SK-N-MC (cell line): ENCODE measurements at regions not wholly inside any gene's neighbourhood (a gene's known extent, or its start where the extent isn't known, plus 50 kb on each side); places are given as distances from the start of the nearest gene placed in this dataset.

Experiments
- DNase-seq: peaks from one replicate; pipeline ENCODE4 v3.0.0-alpha.2; 2011; ENCODE audit warnings: low read depth, low spot score
- H3K27ac ChIP-seq: fragments of 200-600 bp; sonication (generic); 2 replicates; pipeline ENCODE4 v1.5.1; 2016; ENCODE audit warnings: mixed run types
- H3K36me3 ChIP-seq: fragments of 200-600 bp; sonication (generic); 2 replicates; pipeline ENCODE4 v1.6.1; 2017; ENCODE audit warnings: antibody characterized with exemption, low read length, mixed read lengths; ENCODE audit not compliant: insufficient read depth
- H3K4me3 ChIP-seq: fragments of 200-600 bp; sonication (generic); 2 replicates; pipeline ENCODE4 v1.5.1; 2016
- H3K9ac ChIP-seq: fragments of 200-600 bp; sonication (generic); 2 replicates; pipeline ENCODE4 v1.8.0; 2017; ENCODE audit warnings: mixed run types, mixed read lengths; ENCODE audit not compliant: insufficient read length
- H3K9me3 ChIP-seq: fragments of 200-600 bp; sonication (generic); 2 replicates; pipeline ENCODE4 v1.6.1; 2017; ENCODE audit warnings: low read depth, mild to moderate bottlenecking, antibody characterized with exemption, low read length, moderate library complexity, mixed read lengths
- EZH2 ChIP-seq: fragments of 200-600 bp; sonication (generic); IDR thresholded peaks from one replicate; pipeline ENCODE4 v1.6.1; 2017; ENCODE audit warnings: antibody characterized with exemption
- FOXP2 ChIP-seq: optimal IDR thresholded peaks from 2 replicates; pipeline ENCODE3; 2011; ENCODE audit warnings: mild to moderate bottlenecking, moderate library complexity; ENCODE audit not compliant: insufficient read depth; ENCODE audit errors: extremely low read length, control extremely low read depth
- POLR2AphosphoS5 ChIP-seq: IDR thresholded peaks from 2 replicates; pipeline ENCODE4 v1.6.1; 2012; ENCODE audit warnings: mild to moderate bottlenecking, low read depth, low read length, borderline replicate concordance

DNA sequence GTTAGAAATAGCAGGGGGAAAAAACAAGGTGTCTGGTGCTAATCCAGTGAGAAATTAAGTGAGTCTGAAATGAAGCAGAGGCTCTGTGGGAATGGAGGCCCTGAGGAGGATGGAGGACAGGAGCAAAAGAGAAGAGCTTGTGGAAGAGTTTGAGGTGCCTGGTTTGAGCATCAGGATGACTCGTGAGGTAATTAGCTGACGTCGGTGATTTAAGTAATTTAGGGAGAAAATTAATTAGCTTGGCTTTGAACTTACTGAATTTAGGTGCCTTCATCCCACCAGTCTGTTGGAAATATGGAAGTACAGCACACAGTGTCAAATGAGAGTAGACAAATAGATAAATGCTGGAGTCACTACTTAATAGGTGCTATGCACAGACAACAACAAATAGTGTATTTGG lies 103.0 kb upstream of the CDH6 start:
- Histone ChIP-seq H3K9ac (no peak overlapping the region), H3K36me3 (no peaks in the 10 kb centered on the region), H3K4me3 (no peak overlapping the region), H3K27ac (no peak overlapping the region), H3K9me3 (no peaks in the 10 kb centered on the region)
- no peak for TF ChIP-seq EZH2
- TF ChIP-seq FOXP2, result no peak
- TF ChIP-seq POLR2AphosphoS5, result no peak
- DNase-seq, result no peak

- Histone ChIP-seq H3K9me3 (no peaks in the 10 kb centered on the region), H3K9ac (no peak overlapping the region), H3K4me3 (no peak overlapping the region), H3K36me3 (no peaks in the 10 kb centered on the region), H3K27ac (no peak overlapping the region)
- TF ChIP-seq FOXP2 (no peak), POLR2AphosphoS5 (no peak), EZH2 (no peak)
- no peak for DNase-seq
Measured at GRCh38 chr5:31086839-31087415, 106.6 kb upstream of the CDH6 start.

- no peaks in the 10 kb centered on the region for H3K36me3 ChIP-seq
- DNase-seq, result no peak
- H3K27ac ChIP-seq, result no peak overlapping the region
- H3K9me3 ChIP-seq, result no peaks in the 10 kb centered on the region
- no peak overlapping the region for H3K9ac ChIP-seq
- no peak overlapping the region for H3K4me3 ChIP-seq
- TF ChIP-seq POLR2AphosphoS5, result no peak
- no peak for TF ChIP-seq EZH2
- no peak for TF ChIP-seq FOXP2
Measured at GRCh38 chr5:31084871-31085270, 108.6 kb upstream of the CDH6 start.

DNA sequence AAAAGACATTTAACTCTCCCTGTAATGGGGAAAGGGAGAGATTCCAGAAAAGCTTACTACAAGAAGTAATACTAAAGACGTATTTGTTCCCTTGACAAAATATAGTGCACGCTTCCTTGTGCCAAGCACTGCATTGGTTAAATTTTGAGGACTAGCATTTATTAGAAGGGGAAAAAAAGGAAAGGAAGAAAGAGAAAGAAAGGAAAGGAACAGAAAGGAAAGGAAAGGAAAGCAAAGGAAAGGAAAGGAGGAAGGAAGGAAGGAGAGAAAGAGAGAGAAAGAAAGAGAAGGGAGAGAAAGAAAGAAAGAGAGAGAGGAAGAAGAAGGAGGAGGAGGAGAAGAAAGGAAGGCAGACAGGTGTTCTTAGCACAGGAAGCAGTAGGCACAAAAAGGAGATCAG lies 110.1 kb upstream of the CDH6 start:
- no peak overlapping the region for H3K9ac ChIP-seq
- no peaks in the 10 kb centered on the region for H3K9me3 ChIP-seq
- no peak overlapping the region for H3K27ac ChIP-seq
- no peaks in the 10 kb centered on the region for H3K36me3 ChIP-seq
- DNase-seq, result no peak
- H3K4me3 ChIP-seq, result no peak overlapping the region
- TF ChIP-seq POLR2AphosphoS5 (no peak), FOXP2 (no peak), EZH2 (no peak)

- DNase-seq, result no peak
- H3K27ac ChIP-seq, result no peak overlapping the region
- H3K4me3 ChIP-seq, result no peak overlapping the region
- no peaks in the 10 kb centered on the region for H3K9me3 ChIP-seq
- no peak for TF ChIP-seq EZH2
- no peak for TF ChIP-seq POLR2AphosphoS5
- no peak for TF ChIP-seq FOXP2
- H3K36me3 ChIP-seq, result no peaks in the 10 kb centered on the region
- H3K9ac ChIP-seq, result no peak overlapping the region
Measured at GRCh38 chr5:31079668-31080067, 113.8 kb upstream of the CDH6 start.

DNA sequence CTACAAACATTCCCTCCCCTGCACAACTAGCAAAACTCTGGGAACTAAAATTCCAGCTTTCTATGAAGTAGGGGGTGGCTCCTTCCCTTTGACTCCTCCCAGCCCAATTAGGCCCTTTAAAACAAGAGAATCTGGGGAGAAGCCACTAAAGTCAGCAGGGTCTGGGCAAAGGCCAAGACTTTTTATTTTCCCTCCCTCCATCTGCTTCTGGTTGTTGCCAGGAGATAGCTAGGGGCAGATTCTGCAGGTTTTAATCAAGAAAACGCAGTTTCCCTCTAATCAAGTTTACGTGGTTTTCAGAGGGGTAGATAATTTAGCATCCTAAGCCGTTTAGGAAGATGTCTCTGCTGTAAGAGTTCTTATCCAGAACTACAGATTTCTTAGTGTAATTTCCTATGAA lies 114.5 kb upstream of the CDH6 start:
- DNase-seq, result no peak
- H3K4me3 ChIP-seq, result no peak overlapping the region
- no peak overlapping the region for H3K27ac ChIP-seq
- no peak overlapping the region for H3K9ac ChIP-seq
- no peaks in the 10 kb centered on the region for H3K9me3 ChIP-seq
- H3K36me3 ChIP-seq, result no peaks in the 10 kb centered on the region
- TF ChIP-seq FOXP2 (no peak), EZH2 (no peak), POLR2AphosphoS5 (no peak)

- H3K36me3 ChIP-seq, result no peaks in the 10 kb centered on the region
- TF ChIP-seq POLR2AphosphoS5, result no peak
- no peak for TF ChIP-seq EZH2
- TF ChIP-seq FOXP2, result no peak
- no peak for DNase-seq
- no peak overlapping the region for H3K9ac ChIP-seq
- no peak overlapping the region for H3K27ac ChIP-seq
- H3K4me3 ChIP-seq, result no peak overlapping the region
- no peaks in the 10 kb centered on the region for H3K9me3 ChIP-seq
Measured at GRCh38 chr5:31075981-31076380, 117.5 kb upstream of the CDH6 start.

DNA sequence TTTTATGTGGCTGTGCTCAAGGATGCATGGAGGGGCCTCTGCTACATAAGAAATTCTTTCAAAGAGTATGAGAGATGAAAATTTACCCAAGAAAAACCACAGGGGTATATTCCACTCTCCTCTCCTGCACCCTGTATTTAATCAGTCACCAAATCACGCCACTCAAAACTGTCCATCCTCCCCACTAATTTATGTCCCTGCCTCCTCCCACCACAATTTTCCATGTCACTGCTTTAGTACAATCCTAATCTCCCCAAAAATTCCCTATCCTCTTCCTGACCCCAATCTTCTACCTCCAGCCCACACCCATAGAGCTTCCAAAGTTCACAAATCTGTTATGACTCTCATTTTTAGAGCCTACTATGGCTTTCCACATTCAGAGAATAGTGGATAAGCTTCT lies 125.2 kb upstream of the CDH6 start:
- H3K9me3 ChIP-seq, result no peaks in the 10 kb centered on the region
- H3K4me3 ChIP-seq, result no peak overlapping the region
- TF ChIP-seq FOXP2, result no peak
- TF ChIP-seq EZH2, result no peak
- no peak for TF ChIP-seq POLR2AphosphoS5
- DNase-seq, result no peak
- H3K9ac ChIP-seq, result no peak overlapping the region
- H3K27ac ChIP-seq, result no peak overlapping the region
- no peaks in the 10 kb centered on the region for H3K36me3 ChIP-seq

- TF ChIP-seq FOXP2, result no peak
- no peak for TF ChIP-seq EZH2
- no peak for TF ChIP-seq POLR2AphosphoS5
- Histone ChIP-seq H3K4me3 (no peak overlapping the region), H3K9me3 (no peaks in the 10 kb centered on the region), H3K9ac (no peak overlapping the region), H3K36me3 (no peaks in the 10 kb centered on the region), H3K27ac (no peak overlapping the region)
- DNase-seq, result no peak
Measured at GRCh38 chr5:31066655-31067328, 126.7 kb upstream of the CDH6 start.
